AG09309 (cell line): ENCODE measurements at regions not wholly inside any gene's neighbourhood (a gene's known extent, or its start where the extent isn't known, plus 50 kb on each side); places are given as distances from the start of the nearest gene placed in this dataset.

Experiments used
- DNase-seq: peaks from one replicate; pipeline ENCODE4 v3.0.0-alpha.2; 2010; ENCODE audit warnings: low read depth
- H3K4me3 ChIP-seq: 2 replicates; pipeline ENCODE4 v1.5.1; 2011; ENCODE audit warnings: mild to moderate bottlenecking, low read depth, low read length, moderate library complexity; ENCODE audit not compliant: control insufficient read depth
- CTCF ChIP-seq: IDR thresholded peaks from 2 replicates; pipeline ENCODE4 v1.5.1; 2011; ENCODE audit warnings: mild to moderate bottlenecking, low read depth, low read length, inconsistent platforms; ENCODE audit not compliant: insufficient read depth, control insufficient read depth; ENCODE audit errors: missing control alignments

- no peak overlapping the region for H3K4me3 ChIP-seq
- no peak for DNase-seq
- no peak for TF ChIP-seq CTCF
These were observed 83.7 kb upstream of the PTCHD4 start for GRCh38 chr6:48194596-48195295.

GRCh38 chr6:48188158-48188557 lies 77.2 kb upstream of the PTCHD4 start:
- DNase-seq = no peak
- H3K4me3 ChIP-seq = no peak overlapping the region
- no peak for TF ChIP-seq CTCF

- no peak overlapping the region for H3K4me3 ChIP-seq
- DNase-seq = no peak
- no peak for TF ChIP-seq CTCF
These were observed 75.7 kb upstream of the PTCHD4 start for GRCh38 chr6:48186746-48187145.

- no peak for TF ChIP-seq CTCF
- DNase-seq = no peak
- no peak overlapping the region for H3K4me3 ChIP-seq
These were observed 73.7 kb upstream of the PTCHD4 start for GRCh38 chr6:48184648-48185047.

GRCh38 chr6:48183811-48184605 lies 73.0 kb upstream of the PTCHD4 start:
- H3K4me3 ChIP-seq = no peak overlapping the region
- DNase-seq = no peak
- no peak for TF ChIP-seq CTCF

- TF ChIP-seq CTCF = no peak
- H3K4me3 ChIP-seq = no peak overlapping the region
- DNase-seq = no peak
These were observed 72.2 kb upstream of the PTCHD4 start for GRCh38 chr6:48183178-48183577.
